K562 (cell line): ENCODE measurements at regions not wholly inside any gene's neighbourhood (a gene's known extent, or its start where the extent isn't known, plus 50 kb on each side); places are given as distances from the start of the nearest gene placed in this dataset.

Experiments
- ATF1 ChIP-seq, 2 experiments: fragments of 450-650 bp in 1 of 2; IDR thresholded peaks; 2 replicates each; pipeline ENCODE4 v1.6.1; 2016; ENCODE audit warnings: missing compliant biosample characterization in 1 of 2, missing genetic modification characterization in 1 of 2
- ATF2 ChIP-seq: sonication (generic); formaldehyde crosslinking; IDR thresholded peaks from 2 replicates; pipeline ENCODE4 v1.8.1; 2022; ENCODE audit warnings: missing genetic modification reagents
- CTCF ChIP-seq, 3 experiments: IDR thresholded peaks in 2 of 3; conservative IDR thresholded peaks in 1 of 3; 2 replicates each; pipeline ENCODE4 v1.5.1; 2011 to 2012; ENCODE audit warnings: low read length in 3 of 3, mild to moderate bottlenecking in 3 of 3, control low read depth in 2 of 3, improper control_type of control experiment in 1 of 3, inconsistent platforms in 1 of 3, low read depth in 1 of 3, mixed read lengths in 1 of 3, moderate library complexity in 1 of 3; ENCODE audit not compliant: insufficient read depth in 2 of 3
- GTF2F1 ChIP-seq: IDR thresholded peaks from 2 replicates; pipeline ENCODE4 v1.6.1; 2011; ENCODE audit warnings: low read depth, low read length, improper control_type of control experiment
- HMG20A ChIP-seq: fragments of 450-650 bp; formaldehyde crosslinking; conservative IDR thresholded peaks from 2 replicates; pipeline ENCODE4 v1.4.0; 2020; ENCODE audit warnings: mild to moderate bottlenecking, mixed read lengths
- JUND ChIP-seq, 2 experiments: IDR thresholded peaks; 2 replicates in 1 of 2; 3 replicates in 1 of 2; pipeline ENCODE4 v1.6.1; 2011; ENCODE audit warnings: borderline replicate concordance in 2 of 2, low read depth in 2 of 2, low read length in 2 of 2, improper control_type of control experiment in 1 of 2, missing biosample characterization in 1 of 2, missing genetic modification characterization in 1 of 2, missing genetic modification reagents in 1 of 2
- MXI1 ChIP-seq: IDR thresholded peaks from 2 replicates; pipeline ENCODE4 v1.6.1; 2011; ENCODE audit warnings: low read depth, mild to moderate bottlenecking, improper control_type of control experiment, low read length
- POLR2A ChIP-seq: fragments of 450-650 bp; conservative IDR thresholded peaks from 2 replicates; pipeline ENCODE4 v1.6.1; 2016
- SRSF3 ChIP-seq: fragments of 200-400 bp; formaldehyde crosslinking; IDR thresholded peaks from 2 replicates; pipeline ENCODE4 v1.6.1; 2016; ENCODE audit warnings: mild to moderate bottlenecking, low read length, moderate library complexity; ENCODE audit not compliant: insufficient read depth
- ZNF175 ChIP-seq: fragments of 200-800 bp; sonication (Bioruptor generic); IDR thresholded peaks from 2 replicates; pipeline ENCODE4 v1.6.1; 2016; ENCODE audit warnings: low read depth, mild to moderate bottlenecking, missing genetic modification characterization, missing compliant biosample characterization

GRCh38 chr16:87072101-87072500 lies 245.1 kb downstream of the C16orf95 start:
- TF ChIP-seq POLR2A = no peak
- TF ChIP-seq JUND (IDR thresholded peaks at IDR 0.05; ENCODE audit: borderline replicate concordance, low read depth, low read length) = no peak
- no peak for TF ChIP-seq JUND (tag; IDR thresholded peaks at IDR 0.05; ENCODE audit: borderline replicate concordance, low read depth, low read length)
- no peak for TF ChIP-seq HMG20A (CRISPR knock-in tag)
- TF ChIP-seq ATF1 (CRISPR knock-in tag; IDR thresholded peaks at IDR 0.05) = no peak
- TF ChIP-seq ATF1 (tag; IDR thresholded peaks at IDR 0.05) = no peak
- no peak for TF ChIP-seq CTCF (IDR thresholded peaks at IDR 0.05 in 2 of 3, conservative IDR thresholded peaks at IDR 0.05 in 1 of 3; ENCODE audit: insufficient read depth in 2 of 3, low read depth in 1 of 3, low read length in 3 of 3)
- TF ChIP-seq ZNF175 (CRISPR knock-in tag) = no peak
- TF ChIP-seq ATF2 (CRISPR knock-in tag) = no peak
- TF ChIP-seq MXI1 = no peak
- no peak for TF ChIP-seq GTF2F1
- TF ChIP-seq SRSF3 = no peak
